ENCODE measurements at regions not wholly inside any gene's neighbourhood (a gene's known extent, or its start where the extent isn't known, plus 50 kb on each side); places are given as distances from the start of the nearest gene placed in this dataset.
"Not testable (repeated sequence)": the region's sequence is repeated elsewhere in the genome, so short reads cannot be mapped to it uniquely, and the experiment has no call there.

GRCh38 chr5:44942524-44943001, 133.8 kb downstream of the MRPS30 start:
- no peak for DNase-seq (ENCODE audit: low read depth)

GRCh38 chr5:44943647-44944046, 134.9 kb downstream of the MRPS30 start:
- DNase-seq (ENCODE audit: low read depth) = no peak

GRCh38 chr5:44945743-44946142, 137.0 kb downstream of the MRPS30 start:
- peak; percentile 29 for DNase-seq (ENCODE audit: low read depth)

GRCh38 chr5:44949687-44950086, 140.9 kb downstream of the MRPS30 start:
- DNase-seq (ENCODE audit: low read depth) = no peak

GRCh38 chr5:44951371-44951770, 142.6 kb downstream of the MRPS30 start:
- DNase-seq (ENCODE audit: low read depth) = no peak

- peak; percentile 55 for DNase-seq (ENCODE audit: low read depth)
These were observed 143.6 kb downstream of the MRPS30 start for GRCh38 chr5:44952376-44952775.

GRCh38 chr5:44953078-44953477, 144.3 kb downstream of the MRPS30 start:
- DNase-seq (ENCODE audit: low read depth) = no peak

- not testable (repeated sequence) for DNase-seq (ENCODE audit: low read depth)
These were observed 150.3 kb downstream of the MRPS30 start for GRCh38 chr5:44958943-44959454.

GRCh38 chr5:44969825-44970224, 161.1 kb downstream of the MRPS30 start:
- DNase-seq (ENCODE audit: low read depth) = no peak

- peak; percentile 6 for DNase-seq (ENCODE audit: low read depth)
These were observed 162.2 kb downstream of the MRPS30 start for GRCh38 chr5:44970963-44971362.

- no peak for DNase-seq (ENCODE audit: low read depth)
These were observed 166.1 kb downstream of the MRPS30 start for GRCh38 chr5:44974813-44975212.

- DNase-seq (ENCODE audit: low read depth) = no peak
These were observed 173.0 kb downstream of the MRPS30 start for GRCh38 chr5:44981708-44982107.

- no peak for DNase-seq (ENCODE audit: low read depth)
These were observed 174.3 kb downstream of the MRPS30 start for GRCh38 chr5:44983006-44983405.

GRCh38 chr5:44987026-44987425, 178.3 kb downstream of the MRPS30 start:
- DNase-seq (ENCODE audit: low read depth) = peak; percentile 60

GRCh38 chr5:44991693-44992092, 182.9 kb downstream of the MRPS30 start:
- no peak for DNase-seq (ENCODE audit: low read depth)

- DNase-seq (ENCODE audit: low read depth) = no peak
These were observed 184.5 kb downstream of the MRPS30 start for GRCh38 chr5:44993286-44993685.

GRCh38 chr5:44997506-44997905, 188.8 kb downstream of the MRPS30 start:
- peak; percentile 55 for DNase-seq (ENCODE audit: low read depth)

- DNase-seq (ENCODE audit: low read depth) = not testable (repeated sequence)
These were observed 198.4 kb downstream of the MRPS30 start for GRCh38 chr5:45007102-45007501.

- DNase-seq (ENCODE audit: low read depth) = no peak
These were observed 208.8 kb downstream of the MRPS30 start for GRCh38 chr5:45017568-45017967.

GRCh38 chr5:45029553-45029952, 220.8 kb downstream of the MRPS30 start:
- DNase-seq (ENCODE audit: low read depth) = no peak

- DNase-seq (ENCODE audit: low read depth) = no peak
These were observed 227.2 kb downstream of the MRPS30 start for GRCh38 chr5:45035991-45036390.

GRCh38 chr5:45037927-45038326, 229.2 kb downstream of the MRPS30 start:
- no peak for DNase-seq (ENCODE audit: low read depth)

- DNase-seq (ENCODE audit: low read depth) = peak; percentile 70
These were observed 229.7 kb downstream of the MRPS30 start for GRCh38 chr5:45038366-45038987.
